AG08396 (cell line): ENCODE measurements at regions not wholly inside any gene's neighbourhood (a gene's known extent, or its start where the extent isn't known, plus 50 kb on each side); places are given as distances from the start of the nearest gene placed in this dataset.
"Not testable (repeated sequence)": the region's sequence is repeated elsewhere in the genome, so short reads cannot be mapped to it uniquely, and the experiment has no call there.

Experiments
- DNase-seq: peaks from one replicate; pipeline ENCODE4 v3.0.0; 2012; ENCODE audit warnings: low spot score, mixed read lengths

DNA sequence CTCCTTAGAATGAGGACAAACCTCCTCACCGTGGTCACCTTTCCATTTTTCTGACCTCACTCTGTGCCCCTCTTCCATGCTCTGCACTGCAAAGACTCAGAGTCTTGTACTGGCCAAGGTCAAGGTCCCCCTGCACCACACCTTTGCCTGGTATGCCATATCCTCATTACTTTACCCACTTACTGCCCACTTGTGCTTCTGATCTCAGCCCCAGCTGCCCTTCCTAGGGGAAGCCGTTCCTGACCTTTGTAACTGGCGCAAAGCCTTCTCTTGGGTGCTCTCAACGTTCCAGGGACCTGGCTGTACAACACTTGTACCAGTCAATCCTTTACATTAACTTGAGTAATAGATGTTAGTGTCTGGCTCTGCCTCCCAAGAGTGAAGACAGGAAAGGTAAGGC is 256.0 kb downstream of the SV2B start:
- DNase-seq = no peak

DNA sequence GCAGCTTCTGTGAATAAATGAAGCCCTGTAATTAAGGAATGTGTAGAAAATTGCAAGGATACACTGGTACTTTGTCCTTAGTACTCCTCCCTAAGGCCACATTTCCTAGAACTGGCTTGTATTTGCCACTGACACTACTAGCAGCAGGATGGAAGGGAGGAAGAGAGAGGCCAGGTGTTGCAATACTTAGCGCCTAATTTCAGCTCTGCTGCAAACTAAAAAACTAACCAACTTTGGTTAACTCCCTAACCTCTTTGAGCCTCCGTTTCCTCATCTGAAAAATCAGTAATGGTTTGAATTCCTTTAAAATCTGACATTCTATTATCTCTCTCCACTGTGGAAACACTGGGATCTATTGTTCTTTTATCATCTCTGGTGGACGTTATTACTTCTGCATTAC is 257.0 kb downstream of the SV2B start:
- no peak for DNase-seq

DNA sequence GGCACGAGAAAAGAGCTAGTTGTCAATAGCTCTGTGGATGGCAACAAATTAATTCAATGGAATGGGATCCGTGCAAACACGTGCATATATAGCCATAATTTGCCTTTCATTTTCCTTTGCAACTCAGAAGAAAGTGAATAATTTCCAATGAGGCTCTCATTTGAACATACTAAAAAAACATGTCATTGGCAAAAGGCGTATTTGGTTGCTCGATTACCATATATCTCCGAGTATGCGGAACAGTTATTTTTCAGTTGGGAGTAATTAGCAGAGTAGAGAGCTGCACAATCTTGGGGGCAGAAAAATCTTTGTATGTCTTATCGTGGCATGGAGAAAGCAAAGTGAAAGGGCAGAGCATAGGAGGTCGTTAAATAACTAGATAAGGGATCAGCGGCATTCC is 257.4 kb downstream of the SV2B start:
- no peak for DNase-seq

DNA sequence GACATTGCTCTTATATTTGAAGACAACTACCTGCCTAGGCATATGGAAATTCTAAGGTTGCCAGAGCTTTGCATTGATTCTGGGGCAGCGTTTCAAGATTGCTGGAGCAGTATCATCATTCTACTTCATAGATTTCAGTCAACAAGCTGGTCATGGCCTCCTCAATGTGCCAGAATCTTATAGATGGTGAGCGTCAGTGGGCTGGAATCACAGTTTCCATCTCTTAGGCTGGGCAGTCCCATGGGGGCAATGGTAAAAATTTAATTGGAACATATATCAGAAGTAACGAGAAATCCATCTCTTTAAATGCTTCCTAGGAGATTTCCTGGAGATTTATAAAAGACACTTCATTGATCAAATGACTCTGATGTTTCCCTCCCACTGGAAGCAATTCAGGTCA is 258.3 kb downstream of the SV2B start:
- no peak for DNase-seq

DNA sequence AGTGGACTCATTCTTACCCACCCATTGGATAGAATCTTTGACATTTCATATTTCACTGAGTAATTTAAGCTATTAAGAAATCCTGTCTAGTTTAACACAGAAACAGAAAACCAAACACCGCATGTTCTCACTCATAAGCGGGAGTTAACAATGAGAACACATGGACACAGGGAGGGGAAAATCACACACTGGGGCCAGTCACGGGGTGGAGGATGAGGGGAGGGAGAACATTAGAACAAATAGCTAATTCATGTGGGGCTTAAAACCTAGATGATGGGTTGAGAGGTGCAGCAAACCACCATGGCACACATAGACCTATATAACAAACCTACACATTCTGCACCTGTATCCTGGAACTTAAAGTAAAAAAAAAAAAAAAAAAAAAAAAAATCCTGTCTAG is 261.6 kb downstream of the SV2B start:
- not testable (repeated sequence) for DNase-seq

DNA sequence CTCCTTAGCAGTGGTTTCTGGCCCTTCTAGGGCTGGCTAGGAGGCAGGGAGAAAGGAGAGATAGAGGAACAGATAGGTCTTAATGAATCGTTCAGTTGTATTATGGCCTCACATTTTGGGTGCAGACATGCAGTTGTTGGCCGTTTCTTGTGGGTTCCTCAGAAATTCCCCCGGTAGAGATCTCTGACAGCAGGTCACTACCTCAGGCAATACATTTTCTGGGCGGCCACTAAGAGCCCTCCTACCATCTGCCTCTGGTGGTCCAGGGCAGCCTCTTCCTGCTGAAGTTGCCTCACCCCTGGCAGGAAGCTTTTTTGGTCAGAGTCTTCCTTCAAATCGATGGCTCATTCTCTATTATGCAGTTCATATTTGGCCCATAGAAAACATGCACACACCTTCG is 266.1 kb downstream of the SV2B start:
- no peak for DNase-seq

DNA sequence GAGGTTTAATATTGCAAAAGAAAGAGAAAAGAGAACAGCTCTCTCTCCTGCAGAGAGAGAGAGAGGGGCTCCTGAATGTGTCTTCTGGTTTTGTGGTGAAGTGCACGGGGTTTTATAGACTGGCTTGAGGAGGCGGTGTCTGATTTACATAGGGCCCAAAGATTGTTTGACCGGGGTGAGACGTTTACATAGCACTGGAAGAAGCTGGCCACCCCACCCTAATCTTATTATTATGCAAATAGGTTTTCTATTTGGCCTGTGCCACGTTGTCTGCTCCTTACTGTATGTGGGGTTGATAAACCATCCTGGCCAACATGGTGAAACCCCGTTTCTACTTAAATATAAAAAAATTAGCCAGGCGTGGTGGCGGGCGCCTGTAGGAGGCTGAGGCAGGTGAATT is 268.6 kb downstream of the SV2B start:
- no peak for DNase-seq

DNA sequence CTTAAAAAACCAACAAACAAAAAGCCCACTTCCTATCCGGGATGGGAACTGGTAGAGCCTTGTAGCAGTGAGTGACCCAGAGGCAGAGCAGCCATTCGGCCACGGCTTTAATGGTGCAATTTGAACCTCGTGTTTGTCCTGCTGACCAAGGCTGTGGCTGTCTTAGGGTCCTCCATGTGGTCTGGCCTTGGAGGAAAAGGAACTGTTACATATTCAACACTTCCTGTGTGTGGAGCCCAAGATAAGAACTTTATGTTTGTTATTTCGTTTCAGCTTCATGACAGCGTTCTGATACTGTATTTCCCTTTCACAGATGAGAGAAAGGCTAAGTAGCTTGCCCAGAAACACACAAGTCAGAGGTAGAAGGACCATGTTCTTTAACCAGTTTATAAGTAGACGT is 269.8 kb downstream of the SV2B start:
- no peak for DNase-seq

DNA sequence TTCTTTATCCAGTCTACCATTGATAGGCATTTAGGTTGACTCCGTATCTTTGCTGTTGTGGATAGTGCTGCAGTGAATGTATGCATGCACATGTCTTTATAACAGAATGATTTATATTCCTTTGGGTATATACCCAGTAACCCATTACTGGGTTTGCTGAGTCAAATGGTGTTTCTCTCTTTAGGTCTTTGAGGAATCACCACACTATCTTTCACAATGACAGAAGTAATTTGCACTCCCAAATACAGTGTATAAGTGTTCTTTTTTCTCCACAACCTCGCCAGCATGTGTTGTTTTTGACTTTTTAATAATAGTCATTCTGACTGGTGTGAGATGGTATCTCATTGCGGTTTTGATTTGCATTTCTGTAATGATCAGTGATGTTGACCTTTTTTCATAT is 271.3 kb downstream of the SV2B start:
- not testable (repeated sequence) for DNase-seq

DNA sequence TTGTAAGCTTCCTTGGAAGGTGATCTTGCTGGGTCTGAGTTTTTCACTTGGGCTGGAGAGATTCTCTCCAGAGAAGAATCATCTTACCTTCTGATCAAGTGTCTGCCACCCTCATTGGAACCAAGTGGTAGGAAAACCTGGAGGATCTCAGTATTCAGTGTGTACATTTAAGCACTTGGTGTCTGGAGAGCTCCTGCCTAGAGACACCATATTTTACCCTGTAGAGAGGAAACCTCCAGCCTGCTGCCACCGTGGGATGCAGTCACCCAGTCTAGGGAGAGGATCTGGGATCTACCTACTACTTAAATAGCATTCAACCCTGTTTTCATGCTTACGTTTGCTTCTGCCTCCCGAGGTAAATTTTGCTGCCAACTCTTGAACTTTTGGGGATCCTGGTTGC is 274.3 kb downstream of the SV2B start:
- DNase-seq = no peak

DNA sequence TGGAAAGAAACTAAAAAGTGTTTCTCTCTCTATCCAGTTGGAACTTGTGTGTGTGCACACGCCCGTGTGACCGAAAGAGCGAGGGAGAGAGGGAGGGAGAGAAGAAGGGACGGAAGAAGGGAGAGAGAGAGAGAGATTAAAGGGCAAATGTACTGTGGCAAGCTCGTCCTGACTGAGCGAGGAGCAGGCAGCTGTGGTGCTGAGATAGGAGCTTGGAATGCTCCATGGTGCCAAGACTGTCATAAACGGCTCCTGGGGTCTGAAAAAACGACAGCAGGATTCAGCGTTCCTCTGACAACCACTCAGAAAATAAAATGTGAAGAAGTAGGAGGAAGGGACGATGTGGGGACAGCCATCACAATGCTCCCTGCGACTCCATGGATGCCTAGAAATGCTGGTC is 276.0 kb downstream of the SV2B start:
- no peak for DNase-seq

DNA sequence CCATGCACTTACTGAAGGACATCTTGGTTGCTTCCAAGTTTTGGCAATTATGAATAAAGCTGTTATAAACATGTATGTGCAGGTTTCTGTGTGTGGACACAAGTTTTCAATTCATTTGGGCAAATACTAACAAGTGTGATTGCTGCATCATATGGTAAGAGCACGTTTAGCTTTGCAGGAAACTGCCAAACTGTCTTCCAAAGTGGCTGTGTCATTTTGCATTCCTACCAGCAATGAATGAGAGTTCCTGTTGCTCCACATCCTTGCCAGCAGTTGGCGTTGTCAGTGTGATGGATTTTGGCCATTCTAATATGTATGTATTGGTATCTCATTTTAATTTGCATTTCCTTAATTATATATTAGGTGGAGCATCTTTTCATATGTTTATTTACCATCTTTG is 280.1 kb downstream of the SV2B start:
- no peak for DNase-seq

DNA sequence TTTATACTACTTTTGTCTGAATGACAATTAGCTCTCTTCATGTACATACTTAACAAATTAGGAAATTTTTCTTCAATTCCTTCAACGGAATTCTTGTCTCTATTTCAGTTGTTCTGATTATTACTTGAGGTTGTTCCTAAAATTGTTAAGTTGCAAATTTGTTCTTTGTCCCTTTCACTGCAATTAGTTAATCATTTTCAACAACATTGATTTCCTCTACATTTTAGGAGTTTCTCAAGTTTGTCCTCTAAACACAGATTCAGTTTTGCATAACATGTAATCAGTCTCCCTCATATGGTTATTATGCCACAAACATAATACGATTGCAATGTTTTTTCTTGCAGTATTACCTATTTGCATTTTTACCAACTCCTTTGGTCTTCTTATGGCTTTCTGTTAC is 283.5 kb downstream of the SV2B start:
- DNase-seq = no peak

DNA sequence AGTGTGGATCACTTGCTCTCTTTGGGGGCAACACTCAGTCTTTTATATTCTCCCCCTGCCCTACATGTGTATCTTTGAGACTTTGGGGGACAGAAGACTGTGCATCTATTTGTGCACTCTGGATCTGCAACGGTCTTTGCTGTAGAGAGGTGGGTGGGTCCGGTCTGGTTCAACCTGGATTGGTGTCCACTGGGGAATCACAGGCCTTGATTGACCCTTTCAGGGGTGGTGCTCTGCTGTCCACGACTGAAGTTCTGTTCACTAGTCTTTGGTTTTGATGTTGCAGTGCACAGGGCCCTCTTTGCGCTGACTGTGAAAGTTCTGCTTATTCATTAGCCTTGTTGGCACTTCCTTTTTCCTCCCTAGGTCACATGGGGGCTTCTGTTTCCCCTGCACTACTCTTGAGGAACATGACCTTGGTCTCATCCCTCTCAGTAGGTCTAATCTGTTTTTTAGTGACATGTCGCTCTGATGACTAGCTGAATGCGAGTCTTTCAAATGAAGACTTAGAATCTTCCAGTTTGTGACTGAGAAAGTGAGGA is 284.2 kb downstream of the SV2B start:
- DNase-seq = no peak

DNA sequence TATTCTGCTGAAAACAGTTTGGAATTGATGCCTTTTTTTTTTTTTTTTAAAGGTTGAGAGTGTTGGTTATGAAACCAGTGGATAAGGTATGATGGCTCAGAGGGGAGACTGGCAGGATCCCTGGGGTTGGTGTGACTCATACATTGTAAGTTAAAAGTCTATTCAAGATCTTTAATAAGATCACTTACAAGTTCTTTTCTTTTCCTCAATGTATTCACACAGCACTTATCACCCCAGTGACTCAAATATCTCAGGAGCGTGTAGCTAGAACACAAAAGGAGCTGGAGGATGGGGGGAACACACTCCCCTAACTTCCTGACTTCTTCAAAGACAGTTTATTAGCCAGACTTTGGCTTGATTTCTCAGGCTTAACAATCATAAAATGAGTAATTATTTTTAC is 285.3 kb downstream of the SV2B start:
- no peak for DNase-seq

DNA sequence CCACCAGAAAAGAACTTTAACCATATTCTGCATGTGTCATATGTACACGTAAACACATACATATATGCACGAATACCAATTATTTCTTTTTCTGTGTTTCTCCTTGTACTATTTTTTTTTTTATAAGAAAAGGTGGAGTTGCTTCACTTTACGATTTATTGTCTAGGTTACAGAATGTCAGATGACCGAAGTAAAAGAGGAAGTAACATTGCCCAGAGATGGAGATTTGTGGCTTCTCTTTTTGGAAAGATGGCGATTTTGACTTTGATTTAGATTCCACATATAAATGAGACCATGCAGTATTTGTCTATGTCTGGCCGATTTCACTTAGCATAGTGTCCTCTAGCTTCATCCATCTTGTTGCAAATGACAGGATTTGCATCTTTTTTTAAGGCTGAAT is 293.1 kb downstream of the SV2B start:
- DNase-seq = no peak

DNA sequence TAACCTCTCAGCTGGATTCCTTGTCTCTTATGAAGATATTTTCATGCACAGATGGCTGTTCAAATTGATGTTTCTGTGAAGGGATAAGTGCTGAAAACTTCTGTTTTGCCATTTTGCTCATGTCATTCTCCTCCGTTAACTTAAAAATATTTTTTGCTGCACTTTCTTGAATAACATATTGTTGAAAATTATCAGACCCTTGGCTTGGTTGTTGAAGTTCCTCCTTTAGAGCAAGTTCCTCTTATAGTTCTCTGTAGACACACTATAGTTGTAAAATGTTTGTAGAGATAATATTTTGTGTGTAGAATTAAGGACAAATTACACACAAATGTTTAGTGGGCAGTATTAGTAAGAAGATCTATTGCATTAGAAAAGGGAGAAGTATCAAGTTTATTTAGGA is 300.4 kb downstream of the SV2B start:
- no peak for DNase-seq

DNA sequence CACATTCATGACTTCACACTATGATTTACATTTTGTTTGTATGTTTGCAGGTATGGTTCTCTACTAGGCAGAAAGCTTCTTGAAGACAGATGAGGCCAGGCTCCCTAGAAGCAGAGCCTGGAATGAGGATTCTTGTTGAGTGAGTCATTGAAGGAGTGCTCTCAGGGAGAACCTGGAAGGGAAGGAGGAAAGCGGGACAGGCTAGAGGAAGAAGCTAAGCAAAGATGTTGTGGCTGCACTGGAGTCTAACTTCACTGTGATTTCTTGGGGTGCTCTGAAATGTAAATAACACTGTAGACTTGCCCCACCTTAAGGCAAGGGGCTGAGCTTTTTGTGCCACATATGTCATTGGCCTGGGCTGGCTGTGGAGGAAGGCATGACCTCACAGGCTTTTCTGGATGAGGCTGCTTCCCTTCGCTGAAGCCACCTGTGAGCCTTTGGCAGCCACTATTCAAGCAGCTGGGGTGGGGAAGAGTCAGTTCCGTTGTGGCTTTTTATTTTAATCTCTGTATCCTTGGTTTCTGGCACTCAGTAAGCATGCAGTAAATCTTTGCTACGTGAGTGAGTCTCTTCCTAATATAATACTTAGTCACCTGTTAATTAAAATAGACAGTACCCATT is 307.3 kb downstream of the SV2B start:
- no peak for DNase-seq

DNA sequence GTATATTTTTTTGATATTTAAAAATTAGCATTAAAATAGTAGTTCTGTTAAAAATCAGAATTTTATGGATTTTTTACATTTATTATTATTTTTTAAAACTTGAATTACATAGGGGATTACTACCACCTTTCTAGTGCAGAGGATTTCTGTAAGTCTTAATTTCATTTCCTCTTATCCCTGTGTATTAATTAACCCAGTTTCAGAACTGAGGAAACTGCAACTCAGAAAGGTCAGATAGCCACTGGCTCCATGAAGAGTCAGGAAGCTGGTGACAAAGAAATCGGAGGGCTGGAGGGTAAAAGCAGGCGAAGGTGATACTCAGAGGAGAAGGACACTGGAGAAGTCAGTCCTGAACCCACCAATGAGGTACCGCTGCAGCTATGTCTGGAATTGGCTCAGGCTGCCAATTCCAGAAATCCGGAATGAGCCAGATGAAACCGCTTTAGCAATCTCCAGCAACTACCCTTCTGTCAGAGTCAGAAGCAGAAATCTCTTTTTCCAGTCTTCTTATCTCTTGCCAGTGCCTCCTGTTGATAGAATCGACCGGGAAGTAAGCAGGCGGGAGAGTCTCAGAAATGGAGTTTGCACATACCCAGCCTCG is 308.5 kb downstream of the SV2B start:
- DNase-seq = peak; percentile 5

DNA sequence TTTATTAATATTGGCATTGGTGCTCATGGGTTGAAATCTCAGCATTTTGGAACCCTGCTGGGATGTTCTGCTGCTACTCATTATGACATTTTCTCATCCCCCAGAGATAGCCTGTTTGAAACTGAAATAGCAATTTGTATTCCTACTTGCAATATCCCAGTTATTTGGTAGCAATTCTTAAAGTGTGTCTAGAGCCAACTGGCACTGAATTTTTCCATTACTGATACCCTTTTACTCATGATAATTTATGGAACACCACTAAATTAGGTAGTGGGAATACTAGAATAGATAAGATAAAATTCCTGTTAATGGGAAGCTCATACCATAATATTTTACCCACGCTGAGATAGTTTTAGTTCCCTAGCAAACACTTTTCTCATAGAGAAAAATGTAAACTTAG is 309.3 kb downstream of the SV2B start:
- DNase-seq = no peak

DNA sequence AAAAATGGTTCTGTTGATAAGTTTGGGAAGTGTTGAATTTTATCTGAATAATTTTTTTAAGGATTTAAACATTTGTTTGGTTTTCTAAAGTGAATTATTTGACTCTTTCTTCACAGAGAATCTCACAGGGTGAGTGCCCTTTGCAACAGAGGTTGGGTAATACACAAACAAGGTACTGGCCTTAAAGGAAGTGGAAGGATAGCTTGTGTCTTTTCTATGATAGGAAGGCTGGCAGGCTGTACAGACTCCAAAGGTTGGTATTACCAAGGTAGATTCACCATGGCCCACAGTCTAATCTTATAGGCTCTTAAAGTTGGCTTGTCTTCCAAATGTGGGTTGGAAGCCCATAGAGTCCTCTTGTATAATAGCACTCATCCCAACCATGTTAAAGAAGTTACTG is 311.5 kb downstream of the SV2B start:
- no peak for DNase-seq

DNA sequence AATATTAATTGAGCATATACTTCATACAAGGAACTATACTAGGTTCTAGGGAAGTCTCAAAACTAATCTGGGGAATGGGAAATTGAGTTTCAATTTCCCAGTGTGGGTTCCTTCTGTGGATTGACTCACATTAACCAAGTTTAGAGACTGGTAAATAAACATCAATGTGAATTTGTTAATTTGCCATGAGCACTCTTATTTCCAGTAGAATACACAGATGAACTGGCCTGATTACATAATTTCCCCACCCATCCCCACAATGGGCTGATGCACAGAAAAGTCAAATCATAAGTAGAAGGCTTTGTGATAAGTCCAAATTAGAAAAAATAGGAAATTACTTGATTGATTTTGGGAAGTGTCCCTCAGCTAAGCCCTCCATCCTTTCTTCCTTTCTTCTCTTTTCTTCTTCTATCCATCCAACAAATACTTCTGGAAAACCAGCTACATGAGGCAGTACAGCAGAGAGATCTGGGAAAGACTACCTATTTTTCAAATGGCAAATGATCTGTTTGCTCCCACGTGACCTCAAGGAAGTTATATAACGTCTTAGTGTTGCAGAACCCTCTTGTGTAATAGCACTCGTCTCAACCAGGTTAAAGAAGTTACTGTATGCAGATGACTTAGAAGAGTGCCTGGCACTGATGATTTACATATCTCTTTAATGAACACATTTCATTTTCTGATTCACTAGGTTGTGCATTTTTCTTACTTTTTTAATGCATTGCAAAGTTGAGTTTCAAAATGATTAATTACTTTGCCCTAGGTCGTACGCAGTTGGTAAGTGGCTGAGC is 312.3 kb downstream of the SV2B start:
- DNase-seq = no peak

DNA sequence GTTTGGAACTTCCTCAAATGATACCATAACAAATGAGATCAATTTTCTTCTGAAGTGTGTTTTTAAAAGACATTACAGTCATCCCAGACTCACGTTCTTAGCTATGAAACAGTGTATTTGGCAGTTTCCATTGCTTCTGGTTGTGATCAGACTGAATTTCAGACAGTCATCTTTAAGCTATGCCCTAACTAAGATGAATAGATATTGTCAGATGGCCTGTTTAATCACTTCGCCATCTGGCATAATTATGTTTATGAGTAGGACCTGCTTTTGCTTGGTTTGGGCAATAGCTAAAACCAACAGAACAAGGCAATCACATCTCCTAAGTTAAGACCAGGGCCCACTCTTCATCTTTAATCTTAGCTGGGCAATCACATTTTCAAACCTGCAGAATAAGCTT is 313.1 kb downstream of the SV2B start:
- DNase-seq = no peak
